ENCODE measurements at regions not wholly inside any gene's neighbourhood (a gene's known extent, or its start where the extent isn't known, plus 50 kb on each side); places are given as distances from the start of the nearest gene placed in this dataset.

DNA sequence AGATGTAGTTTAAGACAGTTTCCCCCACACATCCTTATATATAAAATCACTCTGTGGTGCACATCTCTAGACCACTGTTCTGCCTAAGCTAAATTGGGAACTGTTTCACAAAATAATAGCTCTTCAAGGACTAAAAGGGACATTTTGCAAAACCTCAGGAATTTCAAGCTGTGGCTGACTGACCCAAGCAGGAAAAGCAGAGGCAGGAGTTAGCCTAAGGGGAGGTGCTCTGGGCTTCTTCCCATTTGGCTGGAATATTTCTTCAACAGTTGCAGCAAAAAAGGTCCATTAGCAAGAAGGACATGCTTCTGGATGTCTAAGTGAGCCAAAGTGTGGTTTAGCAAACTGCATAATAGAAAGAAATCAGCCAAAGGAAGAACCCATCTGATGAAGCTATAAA, 551.2 kb upstream of the ANKRD30A start:
- TF ChIP-seq ZZZ3 (IDR thresholded peaks at IDR 0.05; ENCODE audit: control insufficient read depth, insufficient read length, low read depth) (no peak), RBBP5 (conservative IDR thresholded peaks at IDR 0.05) (no peak), MTA3 (IDR thresholded peaks at IDR 0.05; ENCODE audit: borderline replicate concordance, low read length) (no peak)
- Histone ChIP-seq H4K20me1 (ENCODE audit: control insufficient read depth, insufficient read depth) (no peaks in the 10 kb centered on the region), H3K27me3 (replicated peaks in 1 of 2; ENCODE audit: control insufficient read depth in 2 of 2, insufficient read depth in 2 of 2, low read length in 1 of 2) (no peaks in the 10 kb centered on the region), H3K4me1 (ENCODE audit: control insufficient read depth, insufficient read depth, low read length) (no peaks in the 10 kb centered on the region), H3K9me3 (replicated peaks; ENCODE audit: control insufficient read depth, insufficient read depth, low read length) (no peaks in the 10 kb centered on the region), H3K36me3 (ENCODE audit: control insufficient read depth in 2 of 2, insufficient read depth in 2 of 2, low read length in 1 of 2) (no peaks in the 10 kb centered on the region), H3K79me2 (ENCODE audit: control insufficient read depth, insufficient read depth, low read length) (no peaks in the 10 kb centered on the region), H3K4me3 (no peak overlapping the region), H3K9ac (ENCODE audit: control insufficient read depth, insufficient read depth, low read length) (no peak overlapping the region), H2AFZ (ENCODE audit: control insufficient read depth, low read depth, low read length) (no peak overlapping the region), H3K4me2 (ENCODE audit: control insufficient read depth, insufficient read depth) (no peak overlapping the region), H3K27ac (ENCODE audit: control insufficient read depth, insufficient read depth) (no peak overlapping the region)
- BruUV-seq (replicated peaks) = no TSS peak
- CTCF ChIA-PET = no interaction called here
- DNase-seq (ENCODE audit: low read depth, low spot score) = no peak
- intact Hi-C loops (cut with micrococcal nuclease; ENCODE audit: unreplicated experiment) = no loop called here
- no peak for ATAC-seq
- RAD21 ChIA-PET (ENCODE audit: unreplicated experiment) = no interaction called here
- SMC1A ChIA-PET (ENCODE audit: uncharacterized antibody, unreplicated experiment) = no interaction called here
- in situ Hi-C loops (cut with MboI) = no loop called here
- no peak for FAIRE-seq
- POLR2A ChIA-PET = no interaction called here

DNA sequence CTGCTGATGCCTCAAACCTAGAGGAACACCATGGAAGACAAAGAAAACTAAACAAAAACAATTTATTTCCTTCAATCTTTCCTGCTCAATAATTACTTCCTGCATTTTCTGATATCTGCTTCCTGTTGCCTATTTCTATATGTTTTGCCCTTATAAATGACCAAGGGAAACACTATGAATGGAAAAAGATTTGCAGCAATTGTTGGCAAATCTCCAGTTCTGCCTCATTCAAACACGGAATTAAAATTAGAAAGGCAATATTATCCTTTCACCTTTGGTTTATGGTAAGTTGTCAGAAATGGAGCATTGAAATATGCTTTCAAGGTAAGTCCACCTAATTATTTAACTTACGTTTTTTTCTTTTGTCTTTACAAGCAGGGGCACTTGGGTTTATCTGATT, 552.2 kb upstream of the ANKRD30A start:
- Histone ChIP-seq H3K36me3 (ENCODE audit: control insufficient read depth in 2 of 2, insufficient read depth in 2 of 2, low read length in 1 of 2) (no peaks in the 10 kb centered on the region), H3K9ac (ENCODE audit: control insufficient read depth, insufficient read depth, low read length) (no peak overlapping the region), H2AFZ (ENCODE audit: control insufficient read depth, low read depth, low read length) (no peak overlapping the region), H3K9me3 (replicated peaks; ENCODE audit: control insufficient read depth, insufficient read depth, low read length) (no peaks in the 10 kb centered on the region), H3K27ac (ENCODE audit: control insufficient read depth, insufficient read depth) (no peak overlapping the region), H3K4me2 (ENCODE audit: control insufficient read depth, insufficient read depth) (no peak overlapping the region), H3K4me3 (no peak overlapping the region), H3K4me1 (ENCODE audit: control insufficient read depth, insufficient read depth, low read length) (no peaks in the 10 kb centered on the region), H3K27me3 (replicated peaks in 1 of 2; ENCODE audit: control insufficient read depth in 2 of 2, insufficient read depth in 2 of 2, low read length in 1 of 2) (no peaks in the 10 kb centered on the region), H3K79me2 (ENCODE audit: control insufficient read depth, insufficient read depth, low read length) (no peaks in the 10 kb centered on the region), H4K20me1 (ENCODE audit: control insufficient read depth, insufficient read depth) (no peaks in the 10 kb centered on the region)
- CTCF ChIA-PET = no interaction called here
- SMC1A ChIA-PET (ENCODE audit: uncharacterized antibody, unreplicated experiment) = no interaction called here
- BruUV-seq (replicated peaks) = no TSS peak
- 15% methylated on average over 2 of the region's 2 CpGs for WGBS (ENCODE audit: insufficient coverage, insufficient replicate concordance, low lambda C conversion rate, missing lambda C conversion rate)
- POLR2A ChIA-PET = no interaction called here
- intact Hi-C loops (cut with micrococcal nuclease; ENCODE audit: unreplicated experiment) (no loop called here), in situ Hi-C loops (cut with MboI) (no loop called here)
- FAIRE-seq (no peak), DNase-seq (ENCODE audit: low read depth, low spot score) (no peak), ATAC-seq (no peak)
- TF ChIP-seq, protein P1, sequence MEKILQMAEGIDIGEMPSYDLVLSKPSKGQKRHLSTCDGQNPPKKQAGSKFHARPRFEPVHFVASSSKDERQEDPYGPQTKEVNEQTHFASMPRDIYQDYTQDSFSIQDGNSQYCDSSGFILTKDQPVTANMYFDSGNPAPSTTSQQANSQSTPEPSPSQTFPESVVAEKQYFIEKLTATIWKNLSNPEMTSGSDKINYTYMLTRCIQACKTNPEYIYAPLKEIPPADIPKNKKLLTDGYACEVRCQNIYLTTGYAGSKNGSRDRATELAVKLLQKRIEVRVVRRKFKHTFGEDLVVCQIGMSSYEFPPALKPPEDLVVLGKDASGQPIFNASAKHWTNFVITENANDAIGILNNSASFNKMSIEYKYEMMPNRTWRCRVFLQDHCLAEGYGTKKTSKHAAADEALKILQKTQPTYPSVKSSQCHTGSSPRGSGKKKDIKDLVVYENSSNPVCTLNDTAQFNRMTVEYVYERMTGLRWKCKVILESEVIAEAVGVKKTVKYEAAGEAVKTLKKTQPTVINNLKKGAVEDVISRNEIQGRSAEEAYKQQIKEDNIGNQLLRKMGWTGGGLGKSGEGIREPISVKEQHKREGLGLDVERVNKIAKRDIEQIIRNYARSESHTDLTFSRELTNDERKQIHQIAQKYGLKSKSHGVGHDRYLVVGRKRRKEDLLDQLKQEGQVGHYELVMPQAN (conservative IDR thresholded peaks at IDR 0.05) = no peak
- TF ChIP-seq PML (IDR thresholded peaks at IDR 0.05; ENCODE audit: low read length) (no peak), EED (IDR thresholded peaks at IDR 0.05; ENCODE audit: low read depth) (no peak), IKZF2 (IDR thresholded peaks at IDR 0.05) (no peak), RFX5 (IDR thresholded peaks at IDR 0.05; ENCODE audit: low read depth, low read length) (no peak), BHLHE40 (IDR thresholded peaks at IDR 0.05; ENCODE audit: borderline replicate concordance in 1 of 2, low read depth in 2 of 2, low read length in 1 of 2) (no peak)
- RAD21 ChIA-PET (ENCODE audit: unreplicated experiment) = no interaction called here
